Upper lobe of left lung (tissue), 6 donors: ENCODE measurements at regions not wholly inside any gene's neighbourhood (a gene's known extent, or its start where the extent isn't known, plus 50 kb on each side); places are given as distances from the start of the nearest gene placed in this dataset.

Source experiments
- ATAC-seq, 2 donors: fragments of 200-7000 bp; cut with Tn5 transposase; one replicate each; pipeline ENCODE4 v1.9.1; 2022; ENCODE audit warnings: mild to moderate bottlenecking in 2 of 2, moderate library complexity in 2 of 2; ENCODE audit not compliant: low FRiP score in 2 of 2
- DNase-seq, 2 donors: peaks; one replicate each; pipeline ENCODE4 v3.0.0-alpha.2; 2019 to 2020
- H3K27ac ChIP-seq, 4 donors: fragments of 200-600 bp; sonication (generic); one replicate each; pipeline ENCODE4 v1.5.1; 2016 to 2019
- H3K27me3 ChIP-seq, 4 donors: fragments of 200-600 bp; sonication (generic); one replicate each; pipeline ENCODE4 v1.5.1; 2017 to 2019
- H3K36me3 ChIP-seq, 4 donors: fragments of 200-600 bp; sonication (generic); one replicate each; pipeline ENCODE4 v1.5.1; 2016 to 2019
- H3K4me1 ChIP-seq, 4 donors: fragments of 200-600 bp; sonication (generic); one replicate each; pipeline ENCODE4 v1.5.1; 2018 to 2019
- H3K4me3 ChIP-seq, 4 donors: fragments of 200-600 bp; sonication (generic); one replicate each; pipeline ENCODE4 v1.5.1; 2017 to 2019; ENCODE audit warnings: mild to moderate bottlenecking in 2 of 4, moderate library complexity in 1 of 4
- H3K9me3 ChIP-seq, 4 donors: fragments of 200-600 bp; sonication (generic); one replicate each; pipeline ENCODE4 v1.5.1; 2018 to 2019
- EP300 ChIP-seq, 4 donors: sonication (generic); formaldehyde crosslinking; IDR thresholded peaks; one replicate each; pipeline ENCODE4 v1.5.1; 2017; ENCODE audit warnings: antibody characterized with exemption in 4 of 4, control low read depth in 2 of 4
- POLR2A ChIP-seq, 4 donors: fragments of 450-650 bp; IDR thresholded peaks; one replicate each; pipeline ENCODE4 v1.5.1; 2016 to 2017; ENCODE audit warnings: antibody characterized with exemption in 4 of 4, mild to moderate bottlenecking in 2 of 4
- POLR2AphosphoS5 ChIP-seq, 2 donors: sonication (generic); formaldehyde crosslinking; IDR thresholded peaks; one replicate each; pipeline ENCODE4 v1.5.1; 2017; ENCODE audit warnings: antibody characterized with exemption in 2 of 2
- WGBS, 2 donors: methylation state at CpG; one replicate each; pipeline ENCODE4 v1.1.5; 2017 to 2018; 5-methylcytosine and 5-hydroxymethylcytosine counted together
- TF ChIP-seq, protein P1 (sequence below), 6 experiments: fragments of 450-650 bp in 4 of 6; fragments of 200-600 bp in 2 of 6; sonication (generic) in 2 of 6; IDR thresholded peaks; one replicate each; pipeline ENCODE4 v1.5.1; 2016 to 2019; ENCODE audit warnings: antibody characterized with exemption in 6 of 6
- donor health status: DM: no; HTN: no; CAD: no; lungs with moderate emphysema.
- donor health status: DM: no; HTN: yes; CAD: no; lungs with severe emphysema.

DNA sequence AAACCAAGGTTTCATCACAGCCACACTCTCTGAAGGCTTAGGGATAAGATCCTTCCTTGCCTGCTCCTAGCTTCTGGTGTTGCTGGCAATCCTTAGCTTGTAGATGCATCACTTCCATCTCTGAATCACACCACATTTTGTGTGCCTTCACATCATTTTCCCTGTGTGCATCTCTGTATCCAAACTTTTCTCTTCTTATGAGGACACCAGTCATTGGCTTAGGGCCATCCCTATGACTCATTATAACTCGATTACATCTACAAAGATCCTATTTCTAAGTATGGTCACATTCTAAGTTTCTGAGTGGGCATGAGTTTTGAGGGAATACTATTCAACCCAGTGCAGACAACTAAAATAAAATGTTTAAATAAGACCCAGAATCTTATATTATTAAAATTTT is 121.7 kb downstream of the C7orf25 start:
- TF ChIP-seq, protein P1, sequence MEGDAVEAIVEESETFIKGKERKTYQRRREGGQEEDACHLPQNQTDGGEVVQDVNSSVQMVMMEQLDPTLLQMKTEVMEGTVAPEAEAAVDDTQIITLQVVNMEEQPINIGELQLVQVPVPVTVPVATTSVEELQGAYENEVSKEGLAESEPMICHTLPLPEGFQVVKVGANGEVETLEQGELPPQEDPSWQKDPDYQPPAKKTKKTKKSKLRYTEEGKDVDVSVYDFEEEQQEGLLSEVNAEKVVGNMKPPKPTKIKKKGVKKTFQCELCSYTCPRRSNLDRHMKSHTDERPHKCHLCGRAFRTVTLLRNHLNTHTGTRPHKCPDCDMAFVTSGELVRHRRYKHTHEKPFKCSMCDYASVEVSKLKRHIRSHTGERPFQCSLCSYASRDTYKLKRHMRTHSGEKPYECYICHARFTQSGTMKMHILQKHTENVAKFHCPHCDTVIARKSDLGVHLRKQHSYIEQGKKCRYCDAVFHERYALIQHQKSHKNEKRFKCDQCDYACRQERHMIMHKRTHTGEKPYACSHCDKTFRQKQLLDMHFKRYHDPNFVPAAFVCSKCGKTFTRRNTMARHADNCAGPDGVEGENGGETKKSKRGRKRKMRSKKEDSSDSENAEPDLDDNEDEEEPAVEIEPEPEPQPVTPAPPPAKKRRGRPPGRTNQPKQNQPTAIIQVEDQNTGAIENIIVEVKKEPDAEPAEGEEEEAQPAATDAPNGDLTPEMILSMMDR (IDR thresholded peaks at IDR 0.05) = no peak
- no peak for TF ChIP-seq EP300 (IDR thresholded peaks at IDR 0.05)
- Histone ChIP-seq H3K27ac (no peak overlapping the region), H3K36me3 (no peaks in the 10 kb centered on the region), H3K27me3 (no peaks in the 10 kb centered on the region), H3K4me3 (no peak overlapping the region), H3K4me1 (no peaks in the 10 kb centered on the region), H3K9me3 (no peaks in the 10 kb centered on the region)
- DNase-seq = no peak
- WGBS, 2 donors = 73 to 75% methylated on average over 1 of the region's 1 CpG
- ATAC-seq = no peak

DNA sequence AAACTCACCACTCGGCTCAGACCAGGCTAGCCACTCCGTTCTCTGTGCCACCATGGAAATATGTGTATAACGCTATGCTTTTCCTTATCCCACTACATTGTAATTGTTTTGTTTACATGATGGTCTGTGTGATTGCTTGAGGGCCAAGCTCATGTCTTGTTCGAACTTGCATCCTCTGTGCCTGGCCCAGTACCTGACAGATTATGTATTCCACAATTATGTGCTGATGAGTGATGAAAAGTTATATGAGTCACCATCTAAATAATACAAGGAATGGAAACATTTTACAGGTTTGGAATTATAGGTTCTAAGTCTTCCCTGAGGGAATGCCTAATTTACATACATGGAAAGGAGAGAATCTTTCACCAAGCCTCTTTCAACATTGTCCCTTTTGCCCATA is 137.4 kb downstream of the C7orf25 start:
- ATAC-seq (no peak), DNase-seq (no peak)
- TF ChIP-seq, protein P1 (IDR thresholded peaks at IDR 0.05) = no peak
- no peak for TF ChIP-seq EP300 (IDR thresholded peaks at IDR 0.05)
- TF ChIP-seq POLR2AphosphoS5 (IDR thresholded peaks at IDR 0.05) = no peak
- no peak for TF ChIP-seq POLR2A (IDR thresholded peaks at IDR 0.05)
- Histone ChIP-seq H3K27me3 (no peaks in the 10 kb centered on the region), H3K4me1 (no peaks in the 10 kb centered on the region), H3K27ac (no peak overlapping the region), H3K9me3 (peaks cover 0 to 6% (median 6%) of the 10 kb centered on the region in 4 donors), H3K36me3 (no peaks in the 10 kb centered on the region), H3K4me3 (no peak overlapping the region)
- WGBS, 2 donors = 77 to 85% methylated on average over 4 of the region's 4 CpGs

DNA sequence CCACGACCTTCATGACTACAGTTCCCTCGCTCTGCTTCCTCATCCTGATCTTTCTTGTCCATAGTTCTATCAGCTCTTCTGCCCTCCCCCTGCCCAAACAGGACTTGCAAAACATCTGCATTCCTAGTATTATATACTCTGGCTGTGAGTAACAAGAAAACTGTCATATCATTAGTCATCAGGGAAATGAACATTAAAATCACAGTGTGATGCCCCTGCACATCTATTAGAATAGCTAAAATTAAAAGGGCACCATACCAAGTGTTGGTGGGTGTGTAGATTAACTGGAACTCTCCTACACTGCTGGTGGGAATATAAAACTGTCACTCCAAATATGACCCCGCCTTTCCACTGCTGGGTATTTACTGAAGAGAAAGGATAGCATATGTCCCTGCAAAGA is 141.8 kb downstream of the C7orf25 start:
- H3K27me3 ChIP-seq = no peaks in the 10 kb centered on the region
- 80 to 81% methylated on average over 3 of the region's 3 CpGs for WGBS, 2 donors
- no peaks in the 10 kb centered on the region for H3K4me1 ChIP-seq
- no peaks in the 10 kb centered on the region for H3K9me3 ChIP-seq
- no peak for ATAC-seq
- H3K36me3 ChIP-seq = no peaks in the 10 kb centered on the region
- TF ChIP-seq POLR2AphosphoS5 (IDR thresholded peaks at IDR 0.05) (no peak), POLR2A (IDR thresholded peaks at IDR 0.05) (no peak), EP300 (IDR thresholded peaks at IDR 0.05) (no peak)
- TF ChIP-seq, protein P1 (IDR thresholded peaks at IDR 0.05) = no peak
- H3K27ac ChIP-seq = no peak overlapping the region
- no peak overlapping the region for H3K4me3 ChIP-seq
- no peak for DNase-seq

DNA sequence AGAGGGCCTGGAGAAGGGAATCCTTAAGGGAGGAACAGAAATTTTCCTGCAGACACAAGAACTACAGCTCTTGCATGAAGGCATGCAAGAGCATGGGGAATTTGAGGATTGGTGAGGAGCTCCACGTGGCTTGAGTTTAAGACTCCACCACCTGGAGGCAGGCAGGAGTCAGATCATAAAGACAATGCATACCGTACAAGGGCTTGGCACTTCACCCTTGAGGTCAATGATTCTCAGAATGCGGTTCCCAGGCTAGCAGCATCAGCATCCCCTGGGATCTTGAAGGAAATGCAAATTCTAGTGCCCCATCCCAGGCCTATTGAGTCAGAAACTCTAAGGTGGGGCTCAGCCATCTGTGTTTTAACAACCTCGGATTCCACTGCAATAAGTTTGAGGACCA is 143.8 kb downstream of the C7orf25 start:
- 69 to 79% methylated on average over 4 of the region's 4 CpGs for WGBS, 2 donors
- ATAC-seq (no peak), DNase-seq (no peak)
- TF ChIP-seq, protein P1 (IDR thresholded peaks at IDR 0.05) = no peak
- TF ChIP-seq POLR2AphosphoS5 (IDR thresholded peaks at IDR 0.05) (no peak), EP300 (IDR thresholded peaks at IDR 0.05) (no peak), POLR2A (IDR thresholded peaks at IDR 0.05) (no peak)
- no peaks in the 10 kb centered on the region for H3K27me3 ChIP-seq
- H3K36me3 ChIP-seq = no peaks in the 10 kb centered on the region
- no peak overlapping the region for H3K27ac ChIP-seq
- H3K9me3 ChIP-seq = no peaks in the 10 kb centered on the region
- H3K4me3 ChIP-seq = no peak overlapping the region
- no peaks in the 10 kb centered on the region for H3K4me1 ChIP-seq

DNA sequence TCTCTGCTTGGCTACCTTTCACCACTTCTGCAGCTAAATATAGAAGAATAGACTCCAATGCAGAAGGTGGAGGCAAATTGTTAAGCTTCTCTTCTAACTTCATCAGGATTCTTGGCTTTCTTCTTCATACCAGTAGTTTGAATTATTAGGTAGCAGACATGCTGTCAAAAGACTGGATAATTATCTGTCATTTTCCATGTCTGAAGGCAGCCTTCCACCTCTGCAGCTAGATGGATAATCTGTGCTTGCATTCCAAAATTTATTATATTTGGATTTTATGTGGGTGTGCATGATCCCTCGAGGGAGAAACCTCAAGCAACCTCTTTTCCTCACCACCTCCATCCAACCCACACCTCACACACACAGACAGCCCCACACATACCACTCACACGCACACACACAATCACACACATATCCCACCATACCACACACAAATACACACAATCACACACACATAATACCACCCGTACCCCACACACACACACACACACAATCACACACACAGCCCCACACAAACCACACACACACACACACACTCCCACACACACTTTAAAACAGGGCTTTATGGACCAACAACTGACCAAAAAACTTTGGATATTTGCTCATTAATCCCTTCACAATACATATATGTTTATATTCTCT is 145.0 kb downstream of the C7orf25 start:
- no peaks in the 10 kb centered on the region for H3K9me3 ChIP-seq
- no peak overlapping the region for H3K27ac ChIP-seq
- WGBS, 2 donors = 71 to 74% methylated on average over 3 of the region's 3 CpGs
- H3K27me3 ChIP-seq = no peaks in the 10 kb centered on the region
- H3K4me3 ChIP-seq = no peak overlapping the region
- DNase-seq (no peak), ATAC-seq (no peak)
- no peaks in the 10 kb centered on the region for H3K36me3 ChIP-seq
- TF ChIP-seq EP300 (IDR thresholded peaks at IDR 0.05) (no peak), POLR2A (IDR thresholded peaks at IDR 0.05) (no peak), POLR2AphosphoS5 (IDR thresholded peaks at IDR 0.05) (no peak)
- TF ChIP-seq, protein P1 (IDR thresholded peaks at IDR 0.05) = no peak
- no peaks in the 10 kb centered on the region for H3K4me1 ChIP-seq
